GM21447 (cell line): ENCODE measurements at regions not wholly inside any gene's neighbourhood (a gene's known extent, or its start where the extent isn't known, plus 50 kb on each side); places are given as distances from the start of the nearest gene placed in this dataset.
"Not testable (repeated sequence)": the region's sequence is repeated elsewhere in the genome, so short reads cannot be mapped to it uniquely, and the experiment has no call there.

Source experiments
- ATAC-seq: cut with Tn5 transposase; IDR thresholded peaks from one replicate; pipeline ENCODE4 v1.9.1; 2021; ENCODE audit not compliant: unreplicated experiment

- ATAC-seq: not testable (repeated sequence)
Observed at GRCh38 chr11:14573539-14574057, 53.4 kb upstream of the PSMA1 start.

- no peak for ATAC-seq
Observed at GRCh38 chr11:14577292-14577691, 57.1 kb upstream of the PSMA1 start.

- peak; percentile 20 for ATAC-seq
Observed at GRCh38 chr11:14577835-14578529, 57.8 kb upstream of the PSMA1 start.

GRCh38 chr11:14578541-14578956 lies 58.4 kb upstream of the PSMA1 start:
- peak; percentile 100 for ATAC-seq

GRCh38 chr11:14579646-14580045 lies 59.5 kb upstream of the PSMA1 start:
- ATAC-seq: no peak

- no peak for ATAC-seq
Observed at GRCh38 chr11:14582793-14583192, 60.8 kb upstream of the PDE3B start.

GRCh38 chr11:14583252-14584034 lies 60.2 kb upstream of the PDE3B start:
- ATAC-seq: no peak

- no peak for ATAC-seq
Observed at GRCh38 chr11:14584035-14584363, 59.6 kb upstream of the PDE3B start.

- ATAC-seq: no peak
Observed at GRCh38 chr11:14584595-14584994, 59.0 kb upstream of the PDE3B start.

- no peak for ATAC-seq
Observed at GRCh38 chr11:14585438-14585837, 58.2 kb upstream of the PDE3B start.

- no peak for ATAC-seq
Observed at GRCh38 chr11:14587258-14587657, 56.3 kb upstream of the PDE3B start.

GRCh38 chr11:14588681-14589080 lies 54.9 kb upstream of the PDE3B start:
- no peak for ATAC-seq

- ATAC-seq: no peak
Observed at GRCh38 chr11:14589421-14589820, 54.2 kb upstream of the PDE3B start.

GRCh38 chr11:14591046-14591445 lies 52.6 kb upstream of the PDE3B start:
- not testable (repeated sequence) for ATAC-seq

GRCh38 chr11:14593671-14594070 lies 49.9 kb upstream of the PDE3B start:
- ATAC-seq: no peak
